GM23248 (cell line): ENCODE measurements at regions not wholly inside any gene's neighbourhood (a gene's known extent, or its start where the extent isn't known, plus 50 kb on each side); places are given as distances from the start of the nearest gene placed in this dataset.

ENCODE experiments used
- DNase-seq: peaks from one replicate; pipeline ENCODE4 v3.0.0-alpha.2; 2015
- H2AFZ ChIP-seq: fragments of 200-600 bp; sonication (generic); 2 replicates; pipeline ENCODE4 v1.6.1; 2016; ENCODE audit warnings: antibody characterized with exemption
- H3F3A ChIP-seq: fragments of 200-600 bp; sonication (generic); 2 replicates; pipeline ENCODE4 v1.6.1; 2016; ENCODE audit warnings: mild to moderate bottlenecking, antibody characterized with exemption, mixed run types; ENCODE audit not compliant: insufficient read depth
- H3K27ac ChIP-seq: fragments of 200-600 bp; sonication (generic); 2 replicates; pipeline ENCODE4 v1.5.1; 2016; ENCODE audit warnings: mild to moderate bottlenecking
- H3K27me3 ChIP-seq: fragments of 200-600 bp; sonication (generic); replicated peaks from 2 replicates; pipeline ENCODE4 v1.6.1; 2016; ENCODE audit warnings: mild to moderate bottlenecking; ENCODE audit not compliant: insufficient read depth
- H3K36me3 ChIP-seq: fragments of 200-600 bp; sonication (generic); 2 replicates; pipeline ENCODE4 v1.6.1; 2016; ENCODE audit warnings: low read depth, mild to moderate bottlenecking
- H3K4me1 ChIP-seq: fragments of 200-600 bp; sonication (generic); 2 replicates; pipeline ENCODE4 v1.6.1; 2016; ENCODE audit warnings: mild to moderate bottlenecking; ENCODE audit not compliant: insufficient read depth
- H3K4me2 ChIP-seq: fragments of 200-600 bp; sonication (generic); one replicate; pipeline ENCODE4 v1.6.1; 2016; ENCODE audit warnings: mild to moderate bottlenecking; ENCODE audit not compliant: unreplicated experiment
- H3K4me3 ChIP-seq: fragments of 200-600 bp; sonication (generic); 2 replicates; pipeline ENCODE4 v1.5.1; 2016; ENCODE audit warnings: mild to moderate bottlenecking
- H3K79me2 ChIP-seq: fragments of 200-600 bp; sonication (generic); 2 replicates; pipeline ENCODE4 v1.6.1; 2016; ENCODE audit warnings: mild to moderate bottlenecking; ENCODE audit not compliant: insufficient read depth
- H3K9ac ChIP-seq: fragments of 200-600 bp; sonication (generic); 2 replicates; pipeline ENCODE4 v1.6.1; 2016; ENCODE audit warnings: mild to moderate bottlenecking
- H3K9me2 ChIP-seq: fragments of 200-600 bp; sonication (generic); 2 replicates; pipeline ENCODE4 v1.6.1; 2016; ENCODE audit warnings: mixed run types, mild to moderate bottlenecking, moderate library complexity; ENCODE audit not compliant: insufficient read depth
- H3K9me3 ChIP-seq: fragments of 200-600 bp; sonication (generic); one replicate; pipeline ENCODE4 v1.6.1; 2017; ENCODE audit warnings: low read depth
- H4K20me1 ChIP-seq: fragments of 200-600 bp; sonication (generic); 2 replicates; pipeline ENCODE4 v1.6.0; 2016; ENCODE audit not compliant: insufficient read depth
- EZH2 ChIP-seq: fragments of 200-600 bp; sonication (generic); IDR thresholded peaks from 2 replicates; pipeline ENCODE4 v1.6.1; 2018; ENCODE audit warnings: antibody characterized with exemption, mild to moderate bottlenecking; ENCODE audit not compliant: insufficient read depth, poor library complexity, severe bottlenecking
- EZH2phosphoT487 ChIP-seq: fragments of 200-600 bp; sonication (generic); IDR thresholded peaks from 2 replicates; pipeline ENCODE4 v1.6.1; 2018; ENCODE audit warnings: antibody characterized with exemption, moderate library complexity, mild to moderate bottlenecking, low read depth; ENCODE audit not compliant: insufficient read depth
- WGBS, 2 experiments: methylation state at CpG; one replicate each; pipeline ENCODE4 v1.1.6; 2015 to 2017; ENCODE audit warnings: low lambda C conversion rate in 2 of 2, low coverage in 1 of 2; ENCODE audit errors: missing lambda C conversion rate in 2 of 2; 5-methylcytosine and 5-hydroxymethylcytosine counted together
- in situ Hi-C: fragments of 300-500 bp; cut with MboI; formaldehyde crosslinking; loops from 2 replicates; pipeline ENCODE4 v1.15.0; 2020

- H3K36me3 ChIP-seq: no peaks in the 10 kb centered on the region
- H3K79me2 ChIP-seq: no peaks in the 10 kb centered on the region
- H3K27me3 ChIP-seq: no peaks in the 10 kb centered on the region
- TF ChIP-seq EZH2phosphoT487 (no peak), EZH2 (no peak)
- no peaks in the 10 kb centered on the region for H4K20me1 ChIP-seq
- no peak overlapping the region for H3K9ac ChIP-seq
- H3K9me2 ChIP-seq: no peaks in the 10 kb centered on the region
- no peaks in the 10 kb centered on the region for H3K9me3 ChIP-seq
- no peaks in the 10 kb centered on the region for H3F3A ChIP-seq
- H3K4me3 ChIP-seq: no peak overlapping the region
- no peak overlapping the region for H3K27ac ChIP-seq
- in situ Hi-C loops: no loop called here
- no peaks in the 10 kb centered on the region for H3K4me1 ChIP-seq
- H2AFZ ChIP-seq: no peak overlapping the region
- no peak overlapping the region for H3K4me2 ChIP-seq
- DNase-seq: no peak
- WGBS, 2 experiments: 64 to 65% methylated on average over 5 of the region's 5 CpGs
Observed at GRCh38 chrX:40331762-40332161, 234.0 kb upstream of the BCOR start.

- Histone ChIP-seq H2AFZ (no peak overlapping the region), H3K4me3 (no peak overlapping the region), H3F3A (no peaks in the 10 kb centered on the region), H3K27ac (no peak overlapping the region), H3K4me1 (no peaks in the 10 kb centered on the region), H4K20me1 (no peaks in the 10 kb centered on the region), H3K36me3 (no peaks in the 10 kb centered on the region), H3K9ac (no peak overlapping the region), H3K9me3 (no peaks in the 10 kb centered on the region), H3K79me2 (no peaks in the 10 kb centered on the region), H3K4me2 (no peak overlapping the region), H3K9me2 (no peaks in the 10 kb centered on the region), H3K27me3 (no peaks in the 10 kb centered on the region)
- no peak for DNase-seq
- 42 to 54% methylated on average over 5 of the region's 5 CpGs for WGBS, 2 experiments
- in situ Hi-C loops: no loop called here
- TF ChIP-seq EZH2phosphoT487: no peak
- no peak for TF ChIP-seq EZH2
Observed at GRCh38 chrX:40331353-40331752, 233.6 kb upstream of the BCOR start.

GRCh38 chrX:40329616-40330015, 231.9 kb upstream of the BCOR start:
- H3K9ac ChIP-seq: no peak overlapping the region

GRCh38 chrX:40327085-40327484, 229.3 kb upstream of the BCOR start:
- TF ChIP-seq EZH2phosphoT487 (no peak), EZH2 (no peak)
- H3K79me2 ChIP-seq: no peaks in the 10 kb centered on the region
- H3K4me1 ChIP-seq: no peaks in the 10 kb centered on the region
- in situ Hi-C loops: no loop called here
- H3K36me3 ChIP-seq: no peaks in the 10 kb centered on the region
- no peaks in the 10 kb centered on the region for H3K27me3 ChIP-seq
- DNase-seq: no peak
- no peak overlapping the region for H3K9ac ChIP-seq
- H3K4me2 ChIP-seq: no peak overlapping the region
- H3K9me3 ChIP-seq: no peaks in the 10 kb centered on the region
- no peaks in the 10 kb centered on the region for H4K20me1 ChIP-seq
- no peak overlapping the region for H3K4me3 ChIP-seq
- H3K27ac ChIP-seq: no peak overlapping the region
- no peaks in the 10 kb centered on the region for H3F3A ChIP-seq
- no peaks in the 10 kb centered on the region for H3K9me2 ChIP-seq
- H2AFZ ChIP-seq: no peak overlapping the region
- 56% methylated on average over 1 of the region's 1 CpG; no CpG with 5 or more reads in 1 of the 2 experiments for WGBS, 2 experiments

More at GRCh38 chrX:40329616-40330015, 231.9 kb upstream of the BCOR start:
- no peaks in the 10 kb centered on the region for H3K4me1 ChIP-seq
- DNase-seq: no peak
- TF ChIP-seq EZH2: no peak
- no peak for TF ChIP-seq EZH2phosphoT487
- H2AFZ ChIP-seq: no peak overlapping the region
- in situ Hi-C loops: no loop called here
- H3K4me3 ChIP-seq: no peak overlapping the region
- no peaks in the 10 kb centered on the region for H3K79me2 ChIP-seq
- H3K27ac ChIP-seq: no peak overlapping the region
- H3F3A ChIP-seq: no peaks in the 10 kb centered on the region
- no peaks in the 10 kb centered on the region for H3K36me3 ChIP-seq
- no peak overlapping the region for H3K4me2 ChIP-seq
- H4K20me1 ChIP-seq: no peaks in the 10 kb centered on the region
- no peaks in the 10 kb centered on the region for H3K9me3 ChIP-seq
- H3K27me3 ChIP-seq: no peaks in the 10 kb centered on the region
- WGBS, 2 experiments: 100% methylated on average over 2 of the region's 2 CpGs
- no peaks in the 10 kb centered on the region for H3K9me2 ChIP-seq
